Heart left ventricle (tissue), 13 donors: ENCODE measurements at regions not wholly inside any gene's neighbourhood (a gene's known extent, or its start where the extent isn't known, plus 50 kb on each side); places are given as distances from the start of the nearest gene placed in this dataset.

Experiments used
- POLR2A ChIP-seq, 2 donors: fragments of 450-650 bp; IDR thresholded peaks; one replicate each; pipeline ENCODE4 v1.6.1; 2017; ENCODE audit warnings: antibody characterized with exemption in 2 of 2, mild to moderate bottlenecking in 2 of 2, moderate library complexity in 2 of 2
- TF ChIP-seq, protein P1 (sequence below), 12 donors: fragments of 200-600 bp; sonication (generic) in 4 of 12; IDR thresholded peaks; one replicate each; pipeline versions ENCODE4 v1.5.0 to v1.8.0; 2018 to 2022; ENCODE audit warnings: antibody characterized with exemption in 12 of 12, mild to moderate bottlenecking in 5 of 12
- donor health status: ischemic (EF 13 %, LVEDD 7.1; RV severe dilation, severe dysfunction).
- donor health status: DM: no; HTN: yes; CAD: no.
- donor health status: DM: no; HTN: no; CAD: no.
- donor health status: ischemic (EF 25% LVEDD 6.9; RV normal size, moderate dysfunction).
- donor health status: ischemic (EF 25% LVEDD 5.7; RV mildly dilated, moderate dysfunction).
- donor health status: ischemic (EF 35%, LVEDD 5.7; RV mildly dilated, moderate dysfunction).
- donor health status: nonischemic (EF 11% LVEDD 7.7; RV severe dilation, severe dysfunction).
- donor health status: DM: yes; HTN: yes; CAD: no.
- donor health status: PGD.
- donor health status: ischemic (EF 29% LVEDD 5.4; RV normal size, mild dysfunction).
- donor health status: nonischemic (EF 23%, LVEDD 6.1; RV moderate dilation, normal function).

- TF ChIP-seq, protein P1, sequence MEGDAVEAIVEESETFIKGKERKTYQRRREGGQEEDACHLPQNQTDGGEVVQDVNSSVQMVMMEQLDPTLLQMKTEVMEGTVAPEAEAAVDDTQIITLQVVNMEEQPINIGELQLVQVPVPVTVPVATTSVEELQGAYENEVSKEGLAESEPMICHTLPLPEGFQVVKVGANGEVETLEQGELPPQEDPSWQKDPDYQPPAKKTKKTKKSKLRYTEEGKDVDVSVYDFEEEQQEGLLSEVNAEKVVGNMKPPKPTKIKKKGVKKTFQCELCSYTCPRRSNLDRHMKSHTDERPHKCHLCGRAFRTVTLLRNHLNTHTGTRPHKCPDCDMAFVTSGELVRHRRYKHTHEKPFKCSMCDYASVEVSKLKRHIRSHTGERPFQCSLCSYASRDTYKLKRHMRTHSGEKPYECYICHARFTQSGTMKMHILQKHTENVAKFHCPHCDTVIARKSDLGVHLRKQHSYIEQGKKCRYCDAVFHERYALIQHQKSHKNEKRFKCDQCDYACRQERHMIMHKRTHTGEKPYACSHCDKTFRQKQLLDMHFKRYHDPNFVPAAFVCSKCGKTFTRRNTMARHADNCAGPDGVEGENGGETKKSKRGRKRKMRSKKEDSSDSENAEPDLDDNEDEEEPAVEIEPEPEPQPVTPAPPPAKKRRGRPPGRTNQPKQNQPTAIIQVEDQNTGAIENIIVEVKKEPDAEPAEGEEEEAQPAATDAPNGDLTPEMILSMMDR (IDR thresholded peaks at IDR 0.05): no peak
- no peak for TF ChIP-seq POLR2A (IDR thresholded peaks at IDR 0.05)
These were observed 83.2 kb downstream of the CEBPB start for GRCh38 chr20:50273601-50274491.
